A673 (cell line): ENCODE measurements at regions not wholly inside any gene's neighbourhood (a gene's known extent, or its start where the extent isn't known, plus 50 kb on each side); places are given as distances from the start of the nearest gene placed in this dataset.

Source experiments
- BruUV-seq: library from RNA; stranded (reverse); fragments of 400-500 nt; replicated peaks from 2 replicates; lab custom pipeline; 2021; lab: Mats Ljungman, UMichigan
- CTCF ChIA-PET: fragments of 300-600 bp; sonication (Branson Sonifier 250); formaldehyde crosslinking; loops from one replicate; lab custom pipeline; 2022; ENCODE audit warnings: antibody characterized with exemption; lab: Charles Lee
- POLR2A ChIA-PET: fragments of 300-600 bp; sonication (Branson Sonifier 250); formaldehyde crosslinking; loops from one replicate; lab custom pipeline; 2022; ENCODE audit warnings: antibody characterized with exemption; ENCODE audit not compliant: low non-redundant PET; lab: Charles Lee
- DNase-seq: peaks from one replicate; pipeline ENCODE4 v3.0.0-alpha.2; 2015; ENCODE audit warnings: low spot score
- H3K27ac ChIP-seq: fragments of 200-600 bp; sonication (generic); 2 replicates; pipeline ENCODE4 v1.5.1; 2016; ENCODE audit warnings: mixed run types, low read depth, mild to moderate bottlenecking, mixed read lengths, antibody characterized with exemption, low read length; ENCODE audit not compliant: poor library complexity, severe bottlenecking
- H3K27me3 ChIP-seq: fragments of 200-600 bp; sonication (generic); replicated peaks from 2 replicates; pipeline ENCODE4 v1.6.1; 2017; ENCODE audit warnings: mixed run types, low read depth, mild to moderate bottlenecking, mixed read lengths, antibody characterized with exemption, low read length; ENCODE audit not compliant: insufficient read depth, poor library complexity
- H3K36me3 ChIP-seq: fragments of 200-600 bp; sonication (generic); 2 replicates; pipeline ENCODE4 v1.6.1; 2016; ENCODE audit warnings: mixed run types, mild to moderate bottlenecking, mixed read lengths, antibody characterized with exemption, low read length; ENCODE audit not compliant: insufficient read depth, poor library complexity, severe bottlenecking
- H3K4me1 ChIP-seq: fragments of 200-600 bp; sonication (generic); 2 replicates; pipeline ENCODE4 v1.6.1; 2017; ENCODE audit warnings: mixed run types, mild to moderate bottlenecking, mixed read lengths, antibody characterized with exemption, low read length; ENCODE audit not compliant: insufficient read depth, poor library complexity, severe bottlenecking
- H3K4me3 ChIP-seq: fragments of 200-600 bp; sonication (generic); 2 replicates; pipeline ENCODE4 v1.5.1; 2016; ENCODE audit warnings: low read depth, mixed run types, mild to moderate bottlenecking, mixed read lengths, low read length; ENCODE audit not compliant: poor library complexity, severe bottlenecking
- H3K9me3 ChIP-seq: fragments of 200-600 bp; sonication (generic); 2 replicates; pipeline ENCODE4 v1.6.1; 2016; ENCODE audit warnings: mixed run types, low read depth, mild to moderate bottlenecking, mixed read lengths, antibody characterized with exemption, low read length; ENCODE audit not compliant: poor library complexity, severe bottlenecking
- CTCF ChIP-seq: fragments of 300-800, 200-600 bp; sonication (generic); conservative IDR thresholded peaks from 2 replicates; pipeline ENCODE4 v1.5.1; 2017; ENCODE audit warnings: low read depth, mild to moderate bottlenecking, antibody characterized with exemption, low read length, moderate library complexity, mixed read lengths
- EZH2 ChIP-seq: fragments of 200-600 bp; sonication (generic); IDR thresholded peaks from 2 replicates; pipeline ENCODE4 v1.6.1; 2017; ENCODE audit warnings: borderline replicate concordance, low read depth, mild to moderate bottlenecking, mixed read lengths, antibody characterized with exemption, low read length; ENCODE audit not compliant: poor library complexity, severe bottlenecking
- intact Hi-C: fragments of 100-400 bp; cut with micrococcal nuclease; formaldehyde crosslinking; loops from one replicate; pipeline ENCODE4 v1.10.0; 2022; ENCODE audit not compliant: unreplicated experiment

- BruUV-seq = no TSS peak
- no peak overlapping the region for H3K4me3 ChIP-seq
- no peak for DNase-seq
- no peaks in the 10 kb centered on the region for H3K9me3 ChIP-seq
- no peaks in the 10 kb centered on the region for H3K36me3 ChIP-seq
- no peaks in the 10 kb centered on the region for H3K4me1 ChIP-seq
- TF ChIP-seq EZH2 (no peak), CTCF (no peak)
- no peak overlapping the region for H3K27ac ChIP-seq
- intact Hi-C loops = no loop called here
- POLR2A ChIA-PET = no interaction called here
- CTCF ChIA-PET = no interaction called here
- H3K27me3 ChIP-seq = no peaks in the 10 kb centered on the region
Measured at GRCh38 chr14:31950331-31950730, 126.8 kb upstream of the ARHGAP5 start.

GRCh38 chr14:31950764-31951637 is 126.1 kb upstream of the ARHGAP5 start:
- no peaks in the 10 kb centered on the region for H3K9me3 ChIP-seq
- no peak overlapping the region for H3K27ac ChIP-seq
- no peaks in the 10 kb centered on the region for H3K27me3 ChIP-seq
- no peaks in the 10 kb centered on the region for H3K4me1 ChIP-seq
- intact Hi-C loops = no loop called here
- CTCF ChIA-PET = no interaction called here
- no peak overlapping the region for H3K4me3 ChIP-seq
- no peaks in the 10 kb centered on the region for H3K36me3 ChIP-seq
- TF ChIP-seq EZH2 = no peak
- TF ChIP-seq CTCF = no peak
- DNase-seq = no peak
- BruUV-seq = no TSS peak
- POLR2A ChIA-PET = interaction anchor here (0.6 kb wide), 1 partner anchor 126 kb away, joined by 4 read pairs; the partner anchor contains the start of gene ARHGAP5

- Histone ChIP-seq H3K27me3 (no peaks in the 10 kb centered on the region), H3K4me3 (no peak overlapping the region), H3K4me1 (no peaks in the 10 kb centered on the region), H3K36me3 (no peaks in the 10 kb centered on the region), H3K9me3 (no peaks in the 10 kb centered on the region), H3K27ac (no peak overlapping the region)
- POLR2A ChIA-PET = interaction anchor here (0.6 kb wide), 1 partner anchor 125 kb away, joined by 4 read pairs; the partner anchor contains the start of gene ARHGAP5
- CTCF ChIA-PET = no interaction called here
- no TSS peak for BruUV-seq
- DNase-seq = no peak
- intact Hi-C loops = no loop called here
- no peak for TF ChIP-seq EZH2
- no peak for TF ChIP-seq CTCF
Measured at GRCh38 chr14:31951638-31951964, 125.5 kb upstream of the ARHGAP5 start.
